NCI-H2196 treated with DMSO at 0.1 percent for 48 hours (cell line): ENCODE measurements at regions not wholly inside any gene's neighbourhood (a gene's known extent, or its start where the extent isn't known, plus 50 kb on each side); places are given as distances from the start of the nearest gene placed in this dataset.
"Not testable (repeated sequence)": the region's sequence is repeated elsewhere in the genome, so short reads cannot be mapped to it uniquely, and the experiment has no call there.

Experiments used
- DNase-seq: peaks from one replicate; lab custom pipeline; 2025; ENCODE audit not compliant: unreplicated experiment; lab: John Stamatoyannopoulos, UW

DNA sequence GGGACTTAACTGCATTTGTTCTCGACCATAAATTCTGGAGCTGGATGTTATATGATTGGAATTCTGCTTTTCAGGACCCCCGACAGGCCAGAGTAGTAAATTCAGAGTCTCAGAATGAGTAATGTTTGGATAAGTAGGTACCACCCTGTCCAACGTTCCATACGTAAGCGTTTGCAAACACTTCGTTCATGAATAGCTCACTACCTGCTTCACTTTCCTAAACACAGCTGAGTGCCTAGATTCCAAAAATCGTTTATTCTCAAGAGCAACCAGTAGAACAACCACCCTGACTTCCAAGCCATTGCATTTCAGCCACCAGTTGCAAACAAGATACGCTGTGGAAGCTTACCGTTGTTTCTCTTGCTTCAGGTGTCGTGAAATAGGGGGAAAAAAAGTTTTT lies 101.3 kb upstream of the DMRT1 start:
- DNase-seq: no peak

DNA sequence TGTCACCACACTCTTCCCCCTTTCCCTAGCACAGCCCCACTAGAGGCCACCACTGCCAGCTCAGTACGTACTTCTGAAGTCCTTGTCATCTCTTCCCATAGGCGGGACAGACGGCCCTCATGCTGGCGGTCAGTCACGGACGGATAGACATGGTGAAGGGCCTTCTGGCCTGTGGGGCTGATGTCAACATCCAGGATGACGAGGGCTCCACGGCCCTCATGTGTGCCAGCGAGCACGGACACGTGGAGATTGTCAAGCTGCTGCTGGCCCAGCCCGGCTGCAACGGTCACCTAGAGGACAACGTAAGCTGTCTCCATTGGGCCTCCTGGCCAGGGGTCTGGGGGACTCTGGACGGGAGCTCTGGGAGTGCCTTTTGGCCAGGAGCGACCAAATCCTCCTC lies 99.4 kb upstream of the DMRT1 start:
- no peak for DNase-seq

DNA sequence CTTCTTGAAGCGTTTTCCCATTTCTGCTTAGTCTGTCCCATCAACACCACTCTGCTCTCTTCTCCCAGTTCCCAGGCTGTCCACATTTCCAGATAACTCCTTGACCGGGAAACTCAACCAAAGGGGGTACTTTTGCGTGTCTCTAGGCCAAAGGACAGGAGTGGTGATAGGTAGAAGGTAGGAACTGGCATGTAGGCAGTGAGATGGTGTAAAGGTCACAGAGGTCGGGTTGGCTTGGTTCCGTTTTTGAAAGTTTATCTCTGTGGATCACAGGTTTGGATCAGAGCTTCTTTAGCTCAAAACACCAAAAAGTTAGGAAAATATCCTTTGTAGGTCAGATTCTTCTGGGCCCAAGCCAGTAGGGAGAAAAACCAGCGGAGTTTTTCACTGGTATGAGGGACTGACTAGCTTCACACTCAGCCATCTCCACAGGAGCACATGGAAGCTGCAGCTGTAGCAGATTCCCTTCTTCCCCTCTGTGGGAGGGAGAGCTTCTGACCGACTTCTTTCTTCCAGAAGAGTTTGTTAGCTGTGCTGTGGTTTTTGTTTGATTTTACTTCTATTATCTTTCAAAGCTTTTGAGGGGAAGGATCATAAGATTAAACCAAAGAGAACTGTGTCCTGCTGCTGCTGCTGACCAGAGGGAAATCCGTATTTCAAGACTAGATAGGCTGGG lies 98.4 kb upstream of the DMRT1 start:
- DNase-seq: no peak

DNA sequence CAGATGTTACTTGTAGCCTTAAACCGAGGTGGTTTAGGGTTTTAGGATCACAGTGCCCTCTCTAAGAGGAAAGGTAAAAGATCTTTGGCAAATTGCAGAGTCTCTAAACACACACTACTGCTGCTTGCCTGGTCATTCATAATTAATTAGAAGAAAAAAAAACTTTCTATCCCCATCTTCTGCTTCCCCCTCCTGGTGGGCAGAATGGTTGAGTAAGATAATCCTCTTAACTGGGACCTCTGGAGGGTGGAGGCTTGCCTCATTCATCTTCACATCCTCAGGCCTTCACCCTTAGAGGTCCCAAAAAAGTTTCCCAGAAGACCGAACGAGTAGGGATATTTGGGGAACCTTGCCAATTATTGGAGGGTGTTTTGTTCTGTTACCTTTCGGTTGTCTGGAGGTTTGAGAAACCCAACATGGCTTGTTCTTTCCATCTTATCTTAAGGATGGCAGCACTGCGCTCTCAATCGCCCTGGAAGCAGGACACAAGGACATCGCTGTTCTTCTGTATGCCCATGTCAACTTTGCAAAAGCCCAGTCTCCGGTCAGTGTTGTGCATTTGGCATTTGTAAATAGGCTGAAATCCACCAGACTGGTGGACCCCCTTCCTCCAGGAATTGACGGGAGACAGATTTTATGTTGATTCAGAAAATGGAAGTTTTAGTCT lies 97.3 kb upstream of the DMRT1 start:
- no peak for DNase-seq

DNA sequence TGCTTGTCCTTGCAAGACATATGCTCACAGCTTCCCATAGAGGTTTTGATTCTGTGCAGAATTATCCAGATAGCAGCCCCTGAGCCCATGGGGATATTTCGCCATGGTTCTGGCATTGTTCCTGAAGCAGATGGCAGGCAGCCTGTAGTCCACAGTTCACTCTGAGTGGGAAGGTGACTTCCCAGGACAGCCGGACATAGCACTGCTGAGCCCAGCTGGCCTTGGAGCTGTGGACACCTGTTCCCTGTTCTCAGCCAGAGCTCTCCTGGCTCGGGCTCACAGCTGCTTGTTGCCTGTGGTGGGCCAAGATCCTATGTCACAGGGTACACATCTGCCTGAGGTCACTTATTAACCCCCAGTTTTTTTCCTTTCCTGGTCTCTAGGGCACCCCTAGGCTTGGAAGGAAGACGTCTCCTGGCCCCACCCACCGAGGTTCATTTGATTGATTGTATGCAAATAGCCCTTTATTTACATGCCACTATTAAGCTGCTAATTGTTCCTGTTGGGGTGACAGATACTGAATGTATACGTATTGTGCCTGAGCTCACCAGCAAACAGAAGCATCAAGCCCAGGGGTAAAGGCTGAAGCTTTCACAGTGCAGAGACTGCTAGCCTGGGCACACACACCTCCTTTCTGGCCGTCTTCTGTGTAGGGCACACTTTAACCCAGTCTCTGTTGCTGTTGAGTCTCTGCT lies 96.6 kb upstream of the DMRT1 start:
- no peak for DNase-seq

DNA sequence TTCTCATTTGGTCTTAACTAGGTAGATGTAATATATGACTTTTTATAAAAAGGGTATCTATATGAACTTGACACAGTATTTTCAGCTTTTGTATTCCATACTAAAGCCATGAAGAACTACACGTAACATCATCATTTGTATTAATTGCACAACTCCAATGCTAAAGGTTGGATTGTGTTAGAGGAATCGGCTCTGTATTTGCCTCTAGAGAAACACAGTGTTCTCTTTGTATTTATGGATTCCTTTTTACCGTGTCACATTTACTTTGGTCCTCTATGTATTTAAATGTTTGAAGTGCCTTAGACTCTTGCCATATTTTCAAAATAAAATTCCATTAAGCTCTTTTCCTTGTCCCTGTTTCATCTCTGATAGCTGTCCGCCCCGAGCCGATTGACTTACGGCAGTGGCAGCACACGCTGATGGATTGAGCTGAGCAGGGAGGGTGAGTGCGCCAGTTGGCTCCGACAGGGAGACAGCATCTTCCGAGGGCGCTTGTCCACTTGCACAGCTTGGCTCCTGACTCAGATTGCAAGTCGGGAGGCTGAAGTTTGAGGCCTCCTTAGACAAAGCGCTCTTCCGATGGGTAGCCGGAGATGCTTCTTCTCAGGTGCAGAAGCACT lies 95.6 kb upstream of the DMRT1 start:
- no peak for DNase-seq

DNA sequence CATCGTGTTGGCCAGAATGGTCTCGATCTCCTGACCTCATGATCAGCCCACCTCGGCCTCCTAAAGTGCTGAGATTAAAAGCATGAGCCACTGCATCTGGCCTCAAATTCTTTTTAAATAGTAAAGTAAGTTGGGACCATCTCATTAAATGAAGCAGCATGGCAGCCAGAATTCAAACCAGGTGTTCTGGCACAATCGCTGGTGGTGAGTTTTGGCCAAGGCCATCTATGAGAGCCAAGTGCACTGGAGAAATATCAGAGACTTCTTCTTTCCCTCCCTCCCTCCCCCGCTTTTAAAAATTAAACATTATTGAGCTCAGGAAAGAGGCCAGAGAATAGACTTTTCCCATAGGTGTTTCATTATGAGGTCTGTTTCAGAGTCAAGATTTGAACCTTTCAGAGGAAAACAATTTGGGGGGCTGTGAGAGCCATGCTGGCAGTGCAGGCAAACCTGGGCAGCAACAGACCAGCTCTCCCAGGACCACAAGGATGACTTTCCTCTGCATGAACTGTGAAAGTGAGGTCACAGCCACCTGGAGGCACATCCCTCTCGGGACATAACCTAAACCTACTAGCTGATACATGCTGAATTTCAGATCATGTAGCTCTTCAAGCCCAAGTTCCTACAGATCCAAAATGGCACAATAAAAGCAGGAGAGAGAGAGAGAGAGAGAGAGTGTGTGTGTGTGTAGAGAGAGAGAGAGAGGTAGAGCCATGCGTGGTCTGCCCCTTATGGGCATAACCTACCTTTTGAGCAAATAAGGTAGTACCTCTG lies 94.6 kb upstream of the DMRT1 start:
- no peak for DNase-seq

DNA sequence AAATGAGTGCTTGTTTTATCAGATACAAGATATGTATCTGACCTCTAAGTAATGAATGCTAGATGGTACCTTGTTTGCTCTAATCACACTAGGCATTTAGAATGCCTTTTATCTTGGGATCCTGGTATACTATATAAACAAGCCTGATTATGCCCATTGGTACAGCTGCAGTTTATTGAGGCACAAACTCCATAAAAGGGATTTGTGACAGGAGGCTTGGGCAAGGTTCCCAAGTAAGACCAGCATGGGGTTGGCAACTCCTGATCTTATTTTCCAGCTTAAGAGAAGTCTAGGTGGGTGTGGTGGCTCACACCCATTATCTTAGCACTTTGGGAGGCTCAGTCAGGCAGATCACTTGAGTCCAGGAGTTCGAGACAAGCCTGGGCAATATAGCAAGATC lies 93.9 kb upstream of the DMRT1 start:
- no peak for DNase-seq

DNA sequence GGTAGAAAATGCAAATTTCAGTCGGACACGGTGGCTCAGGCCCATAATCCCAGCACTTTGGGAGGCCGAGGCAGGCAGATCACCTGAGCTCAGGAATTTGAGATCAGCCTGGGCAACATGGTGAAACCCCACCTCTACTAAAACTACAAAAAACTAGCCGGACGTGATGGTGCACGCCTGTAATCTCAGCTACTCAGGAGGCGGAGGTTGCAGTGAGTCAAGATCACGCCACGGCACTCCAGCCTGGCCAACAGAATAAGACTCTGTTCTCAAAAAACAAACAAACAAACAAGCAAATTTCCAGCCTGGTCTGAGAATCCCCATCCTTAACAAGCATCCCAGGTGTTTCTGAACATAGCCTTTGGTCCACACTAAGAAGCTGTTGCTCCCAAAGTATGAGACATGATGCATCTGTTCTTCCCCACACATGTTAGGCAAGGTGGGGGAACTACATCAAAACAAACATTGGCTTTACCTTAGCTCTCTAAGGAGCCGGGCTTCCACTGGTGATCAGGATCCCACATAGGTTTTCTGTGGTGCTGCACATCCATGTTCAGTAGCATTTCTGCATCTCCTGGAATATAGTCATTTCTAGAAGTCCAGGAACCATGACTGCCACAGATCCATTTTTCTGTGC lies 92.5 kb upstream of the DMRT1 start:
- DNase-seq: no peak

DNA sequence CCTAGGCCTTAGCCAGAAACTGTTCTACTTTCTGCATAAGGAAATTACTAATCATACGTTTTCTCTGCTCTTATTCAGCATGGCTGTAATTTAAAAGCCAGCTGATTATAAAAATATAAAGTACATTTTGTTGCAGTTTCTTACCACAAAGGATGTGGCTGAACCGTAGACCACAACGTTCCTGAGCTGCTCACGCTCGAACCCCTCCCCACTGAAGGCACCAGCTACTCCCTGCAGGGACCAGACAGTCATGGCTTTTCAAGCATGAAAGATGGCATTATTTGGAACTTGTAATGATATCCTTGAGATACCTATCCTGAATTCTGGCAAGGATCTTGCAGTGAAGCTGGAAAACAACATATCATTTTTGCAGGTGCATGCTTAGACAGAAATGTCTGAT lies 91.8 kb upstream of the DMRT1 start:
- DNase-seq: no peak

DNA sequence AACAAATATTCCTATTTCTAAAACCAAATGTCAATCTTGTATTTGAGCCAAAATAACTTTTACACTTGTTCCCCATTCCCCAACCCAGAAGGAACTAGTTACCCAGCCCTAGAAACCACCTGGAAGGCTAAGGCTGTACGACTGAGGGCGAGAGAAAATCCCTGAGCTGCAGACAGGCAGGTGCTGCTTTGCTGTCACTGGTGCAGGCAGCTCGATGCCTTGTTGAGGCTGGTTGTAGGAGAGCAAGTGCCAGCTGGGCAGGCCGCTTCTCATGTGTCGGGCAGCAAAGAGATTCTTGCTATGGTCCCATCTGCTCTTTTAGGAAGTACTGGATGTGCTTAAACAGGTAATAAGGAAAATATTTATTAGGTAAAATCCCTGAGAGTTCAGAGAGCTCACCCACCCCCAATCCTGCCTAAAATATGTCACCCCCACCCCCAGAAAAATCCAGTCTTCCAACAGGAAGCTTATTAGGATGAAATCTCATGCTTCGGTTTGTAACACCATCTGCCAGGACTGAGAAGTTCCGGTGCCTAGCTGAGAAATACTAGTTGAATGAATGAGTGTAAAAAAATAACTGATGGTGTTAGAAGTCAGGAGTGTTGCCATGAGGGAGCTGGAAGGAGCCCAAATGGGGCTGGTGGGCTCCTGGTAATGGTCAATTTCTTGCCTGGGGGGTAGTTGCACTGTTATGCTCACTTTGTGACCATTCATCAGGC lies 91.1 kb upstream of the DMRT1 start:
- DNase-seq: no peak

DNA sequence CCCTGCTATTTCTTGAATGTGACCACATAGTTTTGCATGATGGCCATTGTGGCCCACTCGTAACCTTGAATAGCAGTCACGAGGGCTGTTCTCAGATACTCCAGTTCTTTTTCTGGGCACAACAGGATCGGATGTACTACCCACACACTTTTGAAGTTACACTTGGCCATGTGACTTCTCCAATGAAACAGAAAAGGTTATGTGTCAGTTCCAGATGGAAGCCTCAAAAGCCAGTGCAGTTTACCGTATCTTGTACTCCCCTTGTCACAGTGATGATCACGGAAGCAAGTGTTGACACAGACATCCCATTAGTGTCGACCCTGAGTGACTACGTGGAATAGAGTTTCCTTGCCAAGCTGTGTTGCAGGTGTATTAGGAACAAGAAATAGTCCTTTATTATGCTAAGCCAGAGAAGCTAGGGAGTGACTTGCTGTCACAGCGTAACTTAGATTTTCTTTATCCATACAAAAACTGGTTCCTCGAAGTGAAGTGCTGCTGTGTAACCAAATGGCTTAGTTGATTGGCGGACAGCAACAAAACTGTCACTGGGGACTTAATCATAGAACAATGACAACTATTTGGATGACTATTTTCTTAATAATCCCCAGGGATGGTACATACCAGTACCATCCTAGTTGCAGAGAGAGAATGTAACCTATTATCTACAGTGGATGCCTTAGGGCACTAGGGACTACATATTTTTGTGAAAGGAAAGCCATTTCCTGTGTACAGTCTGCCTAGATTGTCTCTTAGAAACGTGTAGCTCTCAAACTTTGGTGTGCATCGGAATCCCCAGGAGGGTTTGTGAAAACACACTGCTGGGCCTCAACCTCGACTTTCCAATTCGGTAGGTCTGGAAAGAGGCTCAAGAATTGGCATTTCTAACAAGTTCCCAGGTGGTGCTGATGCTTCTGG lies 90.1 kb upstream of the DMRT1 start:
- no peak for DNase-seq

DNA sequence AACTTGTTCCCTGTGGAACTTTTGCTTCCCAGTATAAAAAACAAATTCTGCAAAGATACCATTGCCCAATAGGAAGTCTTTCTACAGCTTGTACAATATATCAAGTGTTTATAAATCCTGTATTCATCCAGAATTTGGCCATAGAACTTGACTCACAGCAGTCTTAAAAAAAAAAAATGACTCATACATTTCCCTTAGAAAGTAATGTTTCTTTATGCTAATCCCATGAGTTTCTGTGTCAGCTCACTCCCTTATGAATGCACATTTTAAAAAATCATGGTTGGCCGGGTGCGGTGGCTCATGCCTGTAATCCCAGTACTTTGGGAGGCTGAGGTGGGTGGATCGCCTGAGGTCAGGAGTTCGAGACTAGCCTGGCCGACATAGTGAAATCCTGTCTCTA lies 89.3 kb upstream of the DMRT1 start:
- no peak for DNase-seq

DNA sequence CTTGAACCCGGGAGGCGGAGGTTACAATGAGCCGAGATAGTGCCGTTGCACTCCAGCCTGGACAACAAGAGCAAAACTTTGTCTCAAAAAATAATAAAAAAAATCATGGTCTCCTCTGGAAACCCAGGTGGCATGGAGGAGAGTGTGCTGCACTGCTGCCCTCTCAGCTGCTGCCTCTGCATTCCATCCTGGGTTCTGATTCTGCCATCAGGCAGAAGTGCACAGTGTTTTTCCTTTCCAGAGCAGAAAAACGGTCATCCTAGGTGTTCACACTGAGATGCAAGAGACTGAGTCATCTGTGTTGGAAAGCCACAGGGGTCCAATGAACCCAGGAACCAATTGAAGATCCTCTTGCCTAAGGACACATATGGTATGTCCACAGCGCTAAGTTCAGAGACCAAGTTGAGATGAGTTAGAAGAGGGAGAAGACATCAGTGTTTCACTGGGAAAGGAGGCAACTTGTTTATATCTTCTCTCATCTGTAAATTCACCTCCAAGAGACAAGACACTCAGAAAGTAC lies 88.8 kb upstream of the DMRT1 start:
- DNase-seq: no peak

DNA sequence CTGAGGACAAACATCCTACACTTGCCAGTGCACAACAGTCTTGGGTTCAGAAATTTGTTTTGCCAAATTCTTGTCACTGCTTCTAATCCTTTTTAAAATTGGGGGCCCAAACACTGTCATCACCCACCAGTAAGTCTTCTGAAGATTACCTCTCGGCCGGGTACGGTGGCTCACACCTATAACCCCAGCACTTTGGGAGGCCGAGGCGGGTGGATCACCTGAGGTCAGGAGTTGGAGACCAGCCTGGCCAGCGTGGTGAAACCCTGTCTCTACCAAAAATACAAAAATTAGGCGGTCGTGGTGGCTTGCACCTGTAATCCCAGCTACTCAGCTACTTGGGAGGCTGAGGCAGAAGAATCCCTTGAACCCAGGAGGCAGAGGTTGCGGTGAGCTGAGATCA lies 87.8 kb upstream of the DMRT1 start:
- DNase-seq: not testable (repeated sequence)

DNA sequence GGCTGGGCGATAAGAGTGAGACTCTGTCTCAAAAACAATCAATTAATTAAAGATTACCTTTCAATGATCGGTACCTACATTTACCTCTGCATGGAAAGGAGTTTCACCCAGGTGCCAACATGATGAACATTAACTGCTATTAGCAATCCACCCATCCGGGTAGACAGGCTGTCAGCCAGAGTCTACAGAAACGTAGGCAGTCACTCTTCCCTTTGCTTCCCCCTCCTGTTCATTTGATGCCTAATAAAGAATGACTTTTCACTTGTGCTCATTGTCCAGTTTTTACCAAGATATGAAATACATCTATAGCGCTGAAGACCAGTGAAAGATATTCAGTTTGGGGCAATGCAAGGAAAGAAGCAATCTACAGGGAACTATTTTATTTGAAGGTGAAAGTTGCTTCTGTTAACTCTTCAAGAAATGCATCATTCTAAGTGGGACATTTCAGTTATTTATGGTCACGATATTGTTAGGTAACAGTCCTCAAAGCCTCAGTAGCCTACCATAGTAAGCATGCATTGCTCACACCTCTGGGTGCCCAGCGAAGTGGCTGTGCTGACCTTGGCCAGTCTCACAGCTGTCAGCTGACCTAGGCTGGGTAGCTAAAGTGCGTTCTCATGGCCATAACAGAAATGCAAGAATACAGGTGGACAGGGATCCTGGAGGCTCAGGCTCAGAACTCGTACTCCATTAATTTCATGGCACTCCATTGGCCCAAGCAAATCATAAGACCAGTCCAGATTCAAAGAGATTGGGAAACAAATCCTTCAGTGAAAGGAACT lies 87.2 kb upstream of the DMRT1 start:
- no peak for DNase-seq

DNA sequence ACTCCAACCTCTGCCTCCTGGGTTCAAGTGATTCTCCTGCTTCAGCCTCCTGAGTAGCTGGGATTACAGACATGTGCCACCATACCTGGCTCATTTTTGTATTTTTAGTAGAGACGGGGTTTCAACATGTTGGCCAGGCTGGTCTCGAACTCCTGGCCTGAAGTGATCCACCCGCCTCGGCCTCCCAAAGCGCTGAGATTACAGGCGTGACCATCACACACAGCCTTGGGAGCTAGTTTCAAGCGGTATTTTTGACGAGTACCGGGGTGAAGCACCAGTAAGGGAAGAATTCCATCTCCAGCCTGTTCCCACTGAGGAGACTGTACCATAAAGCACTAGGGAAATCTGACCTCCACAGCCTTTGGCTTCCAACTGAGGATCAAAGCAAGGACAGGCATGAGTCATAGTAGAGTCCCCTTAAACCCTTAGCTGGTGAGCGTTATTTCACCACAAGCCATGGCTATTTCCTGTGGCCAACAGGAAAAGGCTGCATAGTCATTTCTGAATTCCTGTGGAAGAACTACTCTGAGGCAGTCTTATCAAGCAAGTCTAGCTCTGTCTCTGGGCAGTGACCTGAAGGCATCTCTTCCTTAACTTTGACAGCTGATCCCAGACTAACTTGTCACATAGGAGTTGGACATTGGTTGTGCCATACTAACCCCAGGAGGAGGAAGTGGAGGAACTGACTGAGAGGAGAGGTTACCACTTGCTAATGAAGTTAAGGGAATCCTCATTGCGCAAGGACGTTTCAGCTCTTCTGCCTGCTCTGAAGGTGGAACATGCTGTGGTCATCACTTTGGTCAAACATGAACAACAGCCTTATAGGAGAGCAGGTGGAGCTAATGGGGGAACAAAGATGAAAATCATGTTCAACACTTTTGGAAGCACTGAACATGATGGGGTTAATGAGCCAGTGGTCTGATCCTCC lies 85.8 kb upstream of the DMRT1 start:
- DNase-seq: no peak
